Activated T-helper 1 cell treated with anti-CD3 and anti-CD28 coated beads, Interleukin-12 subunit alpha, Interleukin-12 subunit beta, Interleukin-2, Interleukin-4 antibody, amounts not matched to agents 30 ng/mL and 10 ng/mL and 1 ng/mL, durations not matched to agents 14 hours and 24 hours and 36 hours (primary cell): ENCODE measurements at regions not wholly inside any gene's neighbourhood (a gene's known extent, or its start where the extent isn't known, plus 50 kb on each side); places are given as distances from the start of the nearest gene placed in this dataset.
A peak's percentile ranks its signal among the peaks of the same experiment; 100 is the strongest.
"Not testable (repeated sequence)": the region's sequence is repeated elsewhere in the genome, so short reads cannot be mapped to it uniquely, and the experiment has no call there.

Experiments used
- DNase-seq: peaks from one replicate; pipeline ENCODE4 v3.0.0; 2021; ENCODE audit warnings: low spot score
- H3K27ac Mint-ChIP-seq: one replicate; pipeline ENCODE4 v1.8.0; 2021; ENCODE audit warnings: mild to moderate bottlenecking, mixed read lengths
- H3K27me3 Mint-ChIP-seq: one replicate; pipeline ENCODE4 v1.8.0; 2022; ENCODE audit warnings: mild to moderate bottlenecking, moderate library complexity, mixed read lengths; ENCODE audit not compliant: insufficient read depth
- H3K36me3 Mint-ChIP-seq: one replicate; pipeline ENCODE4 v1.8.0; 2021; ENCODE audit warnings: low read depth, mixed read lengths
- H3K4me1 Mint-ChIP-seq: one replicate; pipeline ENCODE4 v1.8.0; 2021; ENCODE audit warnings: low read depth, mixed read lengths
- H3K4me3 Mint-ChIP-seq: one replicate; pipeline ENCODE4 v1.8.0; 2021; ENCODE audit warnings: mild to moderate bottlenecking, moderate library complexity, mixed read lengths
- H3K9me3 Mint-ChIP-seq: one replicate; pipeline ENCODE4 v1.8.0; 2021; ENCODE audit warnings: mixed read lengths
- intact Hi-C: fragments of 100-400 bp; cut with micrococcal nuclease; formaldehyde crosslinking; loops from one replicate; pipeline ENCODE4 v1.15.1; 2024

DNA sequence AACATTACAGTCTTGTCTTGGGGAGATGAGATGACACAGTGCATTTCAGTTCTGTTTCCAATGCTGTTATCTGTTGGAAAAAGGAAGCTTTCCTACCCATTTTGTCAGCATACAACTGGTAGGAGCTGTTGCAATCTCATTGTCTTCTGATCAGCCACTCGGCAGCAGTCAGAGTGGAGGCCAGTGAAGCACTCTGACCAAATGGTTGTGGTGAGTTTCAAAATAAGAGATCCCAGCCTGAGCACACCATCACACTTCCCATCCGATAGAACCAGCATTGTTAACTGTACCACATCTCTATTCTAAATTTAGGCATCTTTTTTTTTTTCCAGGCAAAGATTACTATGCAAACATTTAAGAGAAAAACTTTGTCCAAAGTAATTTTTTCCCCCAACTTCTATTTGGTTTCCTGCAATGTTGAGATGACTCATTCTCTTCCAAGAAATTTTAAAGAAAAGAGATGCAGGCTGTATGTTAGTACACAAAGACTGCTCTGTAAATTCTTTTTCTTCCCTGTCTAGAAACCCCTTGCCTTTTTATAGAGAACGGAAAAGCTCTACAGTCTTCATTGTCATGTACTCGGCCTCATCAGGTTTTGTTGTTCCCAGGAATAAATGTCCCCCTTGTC, 90.0 kb upstream of the IKBKE start:
- intact Hi-C loops, H3K27me3 Mint-ChIP-seq, H3K36me3 Mint-ChIP-seq, H3K4me1 Mint-ChIP-seq, H3K9me3 Mint-ChIP-seq, H3K4me3 Mint-ChIP-seq, DNase-seq: not testable (repeated sequence)
- peak overlapping the region; percentile 55 for H3K27ac Mint-ChIP-seq

DNA sequence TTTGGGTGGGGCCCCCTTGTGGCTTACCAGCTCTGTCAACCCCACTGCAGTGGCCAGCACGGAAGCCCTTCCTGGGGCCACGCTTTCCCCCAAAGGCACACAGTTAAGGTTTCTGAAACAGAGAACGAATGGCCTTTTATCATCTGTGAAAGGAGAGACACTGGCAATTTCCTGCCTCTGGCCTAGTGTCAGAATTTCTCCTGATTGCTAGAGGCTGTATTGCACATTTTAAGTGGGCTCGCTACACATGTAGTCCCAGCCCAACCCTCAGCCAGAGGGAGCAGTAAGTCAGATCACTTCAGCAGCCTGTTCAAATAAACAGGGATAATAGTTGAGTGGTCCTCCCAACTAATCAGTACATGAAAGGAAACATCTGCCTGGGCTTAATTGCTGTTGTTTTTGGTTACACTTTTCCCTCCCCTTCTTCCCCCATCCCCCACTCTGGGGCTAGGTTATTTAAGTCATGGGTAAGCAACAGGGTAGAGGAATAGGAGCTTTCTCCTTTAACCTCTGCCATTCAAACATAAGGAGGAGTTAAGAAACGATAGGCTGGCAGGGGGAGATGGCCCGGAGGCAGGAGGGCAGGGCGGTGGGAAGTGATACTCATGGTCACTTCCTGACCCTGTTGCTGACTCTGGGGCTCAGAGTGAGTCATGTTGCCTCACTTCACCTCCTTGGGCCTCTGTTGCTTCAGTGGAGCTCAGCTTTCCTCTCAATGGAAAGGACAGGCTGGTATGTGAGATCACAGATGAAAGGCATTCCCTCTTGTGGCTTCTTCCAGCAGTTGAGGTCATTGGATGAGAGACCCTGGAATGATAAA, 89.3 kb upstream of the IKBKE start:
- H3K27me3 Mint-ChIP-seq, H3K9me3 Mint-ChIP-seq, DNase-seq, H3K36me3 Mint-ChIP-seq, intact Hi-C loops, H3K4me1 Mint-ChIP-seq: not testable (repeated sequence)
- Mint-ChIP-seq H3K27ac (peak overlapping the region; percentile 99), H3K4me3 (peak overlapping the region; percentile 42)

DNA sequence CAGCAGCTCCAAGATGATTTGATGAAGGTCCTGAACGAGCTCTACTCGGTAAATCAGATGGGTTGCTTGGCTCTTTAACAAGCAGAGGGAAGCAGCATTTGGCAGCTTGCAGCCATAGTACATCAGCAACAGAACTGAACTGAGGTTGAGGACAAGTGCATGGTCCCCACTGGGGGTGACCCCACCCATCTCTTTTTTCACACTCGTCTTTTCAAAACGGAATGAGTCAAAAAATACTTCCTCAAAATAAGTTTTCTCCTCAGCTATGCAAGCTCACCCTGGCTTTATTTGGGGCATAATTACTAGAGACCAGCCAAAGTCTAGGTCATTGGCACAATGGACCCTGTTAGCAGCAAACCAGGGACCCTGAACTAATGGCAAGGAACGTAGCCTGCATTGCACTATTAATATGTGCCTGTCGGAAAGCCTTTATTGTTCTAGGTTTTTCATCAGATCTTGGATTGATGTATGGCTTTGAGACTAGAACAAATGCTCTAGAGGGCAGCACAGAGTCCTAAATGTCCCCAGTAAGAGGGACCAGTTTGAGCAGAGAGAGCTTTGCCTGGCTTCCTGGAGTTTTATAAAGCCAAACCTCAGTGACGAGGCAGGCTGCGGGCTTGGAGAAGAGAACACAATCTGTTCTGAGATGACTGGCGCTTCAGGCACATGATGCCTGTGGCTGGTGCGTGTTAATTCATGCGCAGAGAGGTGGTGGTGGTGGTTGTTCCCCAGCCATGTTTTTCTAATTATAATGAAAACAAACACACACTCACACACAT, 86.1 kb upstream of the IKBKE start:
- intact Hi-C loops, H3K4me3 Mint-ChIP-seq, H3K9me3 Mint-ChIP-seq, H3K4me1 Mint-ChIP-seq, H3K27me3 Mint-ChIP-seq, H3K36me3 Mint-ChIP-seq: not testable (repeated sequence)
- DNase-seq: peak; percentile 61
- H3K27ac Mint-ChIP-seq: peak overlapping the region; percentile 6

DNA sequence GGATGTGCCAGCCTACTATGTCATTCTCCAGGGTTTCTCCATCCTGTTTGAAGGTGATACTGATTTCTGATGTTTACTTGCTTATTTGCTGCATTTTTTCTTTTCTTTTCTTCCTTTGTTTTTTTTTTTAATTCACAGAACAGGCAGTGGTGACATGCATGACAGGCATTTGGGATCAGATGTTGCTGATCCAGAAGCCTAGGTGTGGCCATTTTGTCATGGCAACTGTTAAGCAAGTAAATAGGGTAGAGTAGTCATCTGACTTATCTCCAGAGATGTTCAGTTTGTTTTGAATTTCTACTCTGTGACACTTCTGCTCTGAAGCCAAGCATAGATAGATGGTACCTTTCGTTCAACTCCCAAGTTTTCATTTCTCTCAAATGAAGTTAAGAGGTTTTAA, 85.4 kb upstream of the IKBKE start:
- intact Hi-C loops, DNase-seq, H3K27ac Mint-ChIP-seq, H3K27me3 Mint-ChIP-seq, H3K9me3 Mint-ChIP-seq, H3K36me3 Mint-ChIP-seq, H3K4me3 Mint-ChIP-seq, H3K4me1 Mint-ChIP-seq: not testable (repeated sequence)

DNA sequence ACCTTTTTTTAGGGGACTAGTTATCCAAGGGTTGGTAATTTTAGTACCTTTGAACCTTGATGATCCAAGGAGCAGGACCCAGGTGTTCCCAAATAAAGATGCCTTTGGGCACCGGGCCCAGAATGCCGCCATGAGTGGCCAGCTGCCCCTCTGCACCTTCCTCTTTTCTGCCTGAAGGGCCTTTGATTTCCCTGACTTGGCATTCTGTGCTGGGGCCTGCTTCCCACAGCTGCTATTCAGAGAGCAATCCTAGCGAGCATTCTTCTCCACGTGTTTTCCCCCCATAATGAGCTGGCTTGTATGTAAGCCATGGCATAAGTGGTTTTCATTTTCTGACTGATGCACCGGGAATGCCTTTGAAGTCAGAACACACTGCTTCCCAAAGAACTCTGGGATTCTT, 82.6 kb upstream of the IKBKE start:
- H3K9me3 Mint-ChIP-seq, H3K4me1 Mint-ChIP-seq, H3K4me3 Mint-ChIP-seq, intact Hi-C loops, H3K36me3 Mint-ChIP-seq, H3K27me3 Mint-ChIP-seq, H3K27ac Mint-ChIP-seq, DNase-seq: not testable (repeated sequence)

DNA sequence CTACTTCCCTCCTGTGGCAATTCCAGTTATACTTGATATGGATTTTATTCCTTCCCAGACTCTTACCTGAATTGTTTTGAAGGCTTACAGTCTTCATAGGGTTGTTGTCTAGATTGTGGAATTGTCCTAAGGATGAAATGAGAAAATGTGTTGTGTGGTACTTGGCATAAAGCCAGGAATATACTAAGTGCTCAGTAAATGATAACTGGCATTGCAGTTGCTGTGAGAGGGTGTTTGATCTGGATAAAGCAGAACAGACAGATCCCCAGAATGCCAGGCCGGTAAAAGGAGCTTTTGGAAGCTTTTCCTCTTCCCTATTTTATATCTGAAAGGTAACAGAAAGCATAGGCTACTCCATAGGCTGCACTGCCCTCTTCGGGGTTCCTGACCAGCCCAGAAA, 78.4 kb upstream of the IKBKE start:
- H3K27ac Mint-ChIP-seq, DNase-seq, H3K36me3 Mint-ChIP-seq, H3K27me3 Mint-ChIP-seq, H3K9me3 Mint-ChIP-seq, intact Hi-C loops, H3K4me3 Mint-ChIP-seq, H3K4me1 Mint-ChIP-seq: not testable (repeated sequence)

DNA sequence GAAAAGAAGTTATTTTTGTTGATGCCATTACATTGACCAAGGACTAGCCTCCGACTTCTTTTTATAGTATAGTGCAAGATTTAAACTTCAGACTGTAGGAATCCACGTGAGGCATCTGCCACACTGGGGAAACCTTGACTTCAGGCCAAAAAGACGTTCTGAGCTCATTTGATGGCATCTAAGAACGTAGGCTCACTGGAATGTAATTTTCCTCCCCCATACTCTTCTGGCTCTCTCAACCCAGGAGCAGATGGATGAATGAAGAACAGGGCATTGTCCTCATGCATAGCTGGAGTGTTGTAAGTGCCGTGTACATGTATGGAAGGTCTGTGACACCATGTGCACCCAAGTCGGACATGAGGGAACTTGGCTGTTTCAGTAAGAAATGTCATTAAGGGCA, 72.8 kb upstream of the IKBKE start:
- H3K4me3 Mint-ChIP-seq, H3K4me1 Mint-ChIP-seq, H3K9me3 Mint-ChIP-seq, intact Hi-C loops, H3K27me3 Mint-ChIP-seq, H3K27ac Mint-ChIP-seq, DNase-seq: not testable (repeated sequence)
- peaks cover 14% of the 10 kb centered on the region for H3K36me3 Mint-ChIP-seq

DNA sequence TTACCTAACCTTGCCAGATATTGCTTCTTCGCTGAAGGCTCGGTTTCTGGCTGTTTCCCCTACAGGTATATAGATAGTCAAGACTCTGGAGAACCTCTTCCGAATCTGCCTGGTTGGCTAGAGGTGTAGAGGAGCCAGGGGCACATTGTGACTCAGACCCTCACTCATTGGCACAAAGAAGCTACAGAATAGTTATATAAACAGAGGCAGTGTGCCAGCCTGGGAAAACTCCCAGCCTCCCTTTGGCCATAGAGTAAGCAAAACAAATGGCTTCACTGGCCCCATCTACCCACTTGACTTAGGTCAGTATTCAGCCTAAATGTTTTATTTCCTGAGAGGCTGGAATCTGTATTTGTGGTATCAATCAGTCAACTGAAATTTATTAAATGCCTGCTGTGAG, 72.0 kb upstream of the IKBKE start:
- H3K4me3 Mint-ChIP-seq, intact Hi-C loops, H3K27ac Mint-ChIP-seq, DNase-seq, H3K9me3 Mint-ChIP-seq, H3K27me3 Mint-ChIP-seq, H3K4me1 Mint-ChIP-seq: not testable (repeated sequence)
- H3K36me3 Mint-ChIP-seq: peaks cover 14% of the 10 kb centered on the region

DNA sequence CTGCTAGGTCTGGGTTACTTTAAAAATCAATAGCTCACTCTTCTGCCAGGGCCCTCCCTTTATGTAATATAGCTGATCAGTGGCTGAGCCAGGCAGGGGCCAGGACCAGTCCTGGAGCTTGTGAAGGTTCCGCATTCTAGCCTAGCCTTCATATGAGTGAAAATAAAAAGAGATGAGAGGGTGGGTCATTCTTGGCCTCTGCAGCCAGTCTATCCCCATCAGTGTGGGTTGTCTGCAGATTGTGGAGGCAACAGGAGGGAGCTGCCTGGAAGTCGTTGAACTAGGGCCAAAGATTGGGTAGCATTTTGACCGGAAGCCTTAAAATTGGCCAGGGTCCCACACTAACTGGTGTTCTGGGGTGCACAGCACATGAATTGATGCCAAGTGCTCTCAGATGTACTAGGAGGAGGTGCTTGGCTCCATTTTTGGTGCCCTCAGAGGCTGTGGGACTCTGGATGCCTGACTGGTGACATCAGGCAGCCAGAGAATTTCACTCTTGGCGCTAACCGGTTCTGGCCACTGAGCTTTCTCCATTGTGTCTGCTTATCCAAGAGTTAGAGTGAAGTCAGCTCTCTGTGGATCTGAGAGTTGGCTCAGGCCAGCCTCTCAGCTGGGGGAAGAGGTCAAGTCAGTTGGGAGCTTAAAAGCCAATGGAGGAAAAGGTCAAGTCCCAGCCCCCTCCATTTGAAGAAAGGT, 66.5 kb upstream of the IKBKE start:
- DNase-seq, H3K9me3 Mint-ChIP-seq, H3K27me3 Mint-ChIP-seq, H3K36me3 Mint-ChIP-seq, intact Hi-C loops, H3K27ac Mint-ChIP-seq, H3K4me1 Mint-ChIP-seq, H3K4me3 Mint-ChIP-seq: not testable (repeated sequence)

DNA sequence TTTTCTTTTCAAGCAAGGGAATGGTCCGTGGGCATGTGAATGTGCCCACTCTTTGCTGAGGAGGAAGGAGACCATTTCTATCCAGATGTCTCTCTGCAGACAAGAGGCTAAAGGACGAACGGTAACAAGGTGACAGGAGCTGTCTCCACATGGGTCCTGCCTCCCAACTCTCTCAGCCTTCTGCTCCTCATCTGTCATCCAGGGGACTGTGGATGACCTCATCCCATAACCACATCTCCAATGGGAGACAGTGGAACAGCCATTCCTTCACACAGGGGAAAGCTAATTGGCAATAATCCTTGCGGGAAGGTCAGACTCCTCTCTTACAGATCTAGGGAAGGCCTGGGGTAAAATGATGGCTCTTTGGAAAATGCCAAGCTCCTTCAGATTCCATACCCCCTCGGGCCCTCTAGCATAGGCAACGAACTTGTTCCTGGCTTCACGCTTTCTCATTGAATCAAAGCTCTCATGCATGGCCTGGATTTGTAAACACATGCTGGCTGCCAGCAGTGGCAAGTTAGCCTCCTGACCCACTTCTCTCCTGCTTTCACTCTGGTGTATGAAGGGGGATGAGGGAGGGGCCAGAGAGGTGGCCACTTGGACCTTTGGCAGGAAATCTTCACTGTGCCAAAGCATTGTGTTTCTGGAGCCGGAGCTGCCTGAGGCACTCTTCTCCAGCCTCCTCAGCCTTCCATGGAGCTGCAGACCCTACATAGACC, 65.8 kb upstream of the IKBKE start:
- H3K4me3 Mint-ChIP-seq, H3K27ac Mint-ChIP-seq, intact Hi-C loops, H3K36me3 Mint-ChIP-seq, H3K4me1 Mint-ChIP-seq, H3K27me3 Mint-ChIP-seq, H3K9me3 Mint-ChIP-seq, DNase-seq: not testable (repeated sequence)

DNA sequence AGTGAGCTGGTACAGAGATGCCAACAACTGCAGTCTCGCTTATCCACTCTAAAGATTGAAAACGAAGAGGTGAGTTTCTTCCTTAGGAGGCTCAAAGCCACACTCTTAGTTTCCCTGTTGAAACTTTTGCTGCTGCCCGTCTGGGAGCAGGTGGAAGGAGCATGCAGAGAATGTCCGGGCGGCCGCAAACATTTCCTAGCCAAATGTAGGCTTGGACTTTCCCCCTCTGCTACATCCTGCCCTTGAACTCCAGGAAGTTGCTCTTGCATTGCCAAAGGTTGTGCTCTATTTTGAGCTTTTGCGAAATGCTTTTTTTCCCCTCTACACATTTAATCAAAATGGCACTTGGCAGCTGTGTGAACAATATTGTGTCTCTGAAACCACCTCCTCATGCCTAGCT, 65.0 kb upstream of the IKBKE start:
- H3K9me3 Mint-ChIP-seq: not testable (repeated sequence)

DNA sequence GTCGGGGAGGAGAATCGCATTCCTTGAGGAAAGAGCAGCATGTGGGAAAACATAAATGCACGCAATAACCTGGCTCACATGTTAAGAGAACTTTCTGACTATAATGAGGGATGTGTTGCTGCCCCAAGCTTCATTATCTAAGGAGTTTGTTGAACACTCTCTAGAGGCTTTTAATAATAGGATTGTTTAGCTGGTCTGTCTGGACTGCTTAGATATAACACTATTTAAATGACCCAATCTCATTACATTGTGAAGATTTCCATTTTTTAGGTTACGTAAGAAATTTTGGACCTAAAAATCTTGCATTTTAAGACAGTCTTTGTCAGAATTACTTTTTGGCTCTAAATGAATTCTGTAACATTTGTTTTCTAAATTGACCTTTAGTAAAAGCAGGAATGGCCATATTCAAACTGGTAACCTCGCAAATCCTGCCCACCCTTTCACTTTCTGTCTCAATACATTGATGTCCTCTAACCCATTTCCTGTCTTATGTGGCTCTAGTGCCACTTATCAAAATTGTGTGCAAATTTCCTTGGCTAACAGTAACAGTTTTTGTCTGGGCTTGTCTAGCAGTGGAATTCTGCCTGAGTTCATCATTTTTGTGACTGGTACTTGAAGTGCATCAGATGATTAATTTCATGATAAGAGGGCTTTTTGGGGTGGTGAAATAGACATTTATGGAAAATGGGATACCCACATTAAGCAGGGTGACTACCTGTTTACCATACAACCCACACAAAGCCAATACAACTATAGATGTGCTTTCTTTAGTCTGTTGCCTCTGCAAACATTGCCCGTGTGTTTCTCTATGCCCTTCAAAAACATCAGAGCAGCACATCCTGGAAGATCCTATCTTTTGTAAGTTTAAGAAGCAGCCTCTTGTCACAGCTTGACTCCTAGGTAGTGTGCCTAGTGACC, 61.6 kb upstream of the IKBKE start:
- H3K9me3 Mint-ChIP-seq, H3K4me3 Mint-ChIP-seq, H3K27ac Mint-ChIP-seq, DNase-seq, H3K27me3 Mint-ChIP-seq, H3K4me1 Mint-ChIP-seq, intact Hi-C loops: not testable (repeated sequence)
- H3K36me3 Mint-ChIP-seq: peaks cover 22% of the 10 kb centered on the region

More for the DNA sequence above, 65.0 kb upstream of the IKBKE start:
- H3K4me1 Mint-ChIP-seq, DNase-seq, H3K27ac Mint-ChIP-seq, H3K4me3 Mint-ChIP-seq, H3K27me3 Mint-ChIP-seq, intact Hi-C loops: not testable (repeated sequence)
- peaks cover 12% of the 10 kb centered on the region for H3K36me3 Mint-ChIP-seq
